ENCODE measurements at regions not wholly inside any gene's neighbourhood (a gene's known extent, or its start where the extent isn't known, plus 50 kb on each side); places are given as distances from the start of the nearest gene placed in this dataset.
"Not testable (repeated sequence)": the region's sequence is repeated elsewhere in the genome, so short reads cannot be mapped to it uniquely, and the experiment has no call there.

DNA sequence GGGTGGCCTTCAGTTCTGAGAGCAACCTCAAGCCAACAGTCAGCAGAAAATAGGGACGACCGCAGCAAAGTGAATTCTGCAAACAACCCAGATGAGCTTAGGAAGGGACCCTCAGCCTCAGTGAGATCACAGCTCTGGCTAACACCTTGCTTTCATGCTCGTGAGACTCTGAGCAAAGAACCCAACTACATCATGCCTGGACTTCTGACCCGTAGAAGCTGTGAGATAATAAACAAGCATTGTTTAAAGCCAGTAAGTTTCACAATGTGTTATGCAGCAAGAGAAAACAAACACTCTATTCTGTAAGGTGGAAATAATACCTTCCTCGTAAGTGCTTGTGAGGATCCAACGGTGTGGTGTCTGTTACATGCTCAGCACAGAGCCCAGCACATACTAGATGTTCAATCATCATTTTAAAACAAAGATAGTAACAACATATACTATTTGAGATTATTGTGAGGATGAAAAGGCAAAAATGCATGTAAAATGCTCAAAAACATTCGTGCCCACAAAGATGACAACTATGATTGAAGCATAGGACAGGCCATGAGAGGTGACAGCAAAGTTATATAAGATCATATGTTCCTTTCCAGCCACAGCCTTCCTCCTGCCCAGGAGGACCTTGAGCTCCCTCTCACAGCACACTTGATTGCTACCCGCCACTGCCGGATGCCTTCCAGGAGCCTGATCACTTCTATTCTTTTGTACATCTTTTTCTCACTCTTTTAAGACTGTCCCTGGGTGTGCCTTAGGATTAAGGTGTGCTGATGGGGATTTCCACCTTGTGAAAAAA, 433.3 kb downstream of the BUD13 start:
- no peak for DNase-seq (ENCODE audit: low spot score)
- Histone ChIP-seq H3K27ac (no peak overlapping the region), H3K4me3 (no peak overlapping the region), H3K9me3 (no peaks in the 10 kb centered on the region), H3K36me3 (no peaks in the 10 kb centered on the region), H3K27me3 (replicated peaks; ENCODE audit: insufficient read depth) (peaks cover 2% of the 10 kb centered on the region), H3K4me1 (replicated peaks) (no peaks in the 10 kb centered on the region)
- 41% methylated on average over 9 of the region's 9 CpGs for WGBS
- intact Hi-C loops (cut with DNase I), result no loop called here
- TF ChIP-seq POLR2AphosphoS5 (IDR thresholded peaks at IDR 0.05) (no peak), POLR2A (IDR thresholded peaks at IDR 0.05) (no peak)
- TF ChIP-seq, protein P1, sequence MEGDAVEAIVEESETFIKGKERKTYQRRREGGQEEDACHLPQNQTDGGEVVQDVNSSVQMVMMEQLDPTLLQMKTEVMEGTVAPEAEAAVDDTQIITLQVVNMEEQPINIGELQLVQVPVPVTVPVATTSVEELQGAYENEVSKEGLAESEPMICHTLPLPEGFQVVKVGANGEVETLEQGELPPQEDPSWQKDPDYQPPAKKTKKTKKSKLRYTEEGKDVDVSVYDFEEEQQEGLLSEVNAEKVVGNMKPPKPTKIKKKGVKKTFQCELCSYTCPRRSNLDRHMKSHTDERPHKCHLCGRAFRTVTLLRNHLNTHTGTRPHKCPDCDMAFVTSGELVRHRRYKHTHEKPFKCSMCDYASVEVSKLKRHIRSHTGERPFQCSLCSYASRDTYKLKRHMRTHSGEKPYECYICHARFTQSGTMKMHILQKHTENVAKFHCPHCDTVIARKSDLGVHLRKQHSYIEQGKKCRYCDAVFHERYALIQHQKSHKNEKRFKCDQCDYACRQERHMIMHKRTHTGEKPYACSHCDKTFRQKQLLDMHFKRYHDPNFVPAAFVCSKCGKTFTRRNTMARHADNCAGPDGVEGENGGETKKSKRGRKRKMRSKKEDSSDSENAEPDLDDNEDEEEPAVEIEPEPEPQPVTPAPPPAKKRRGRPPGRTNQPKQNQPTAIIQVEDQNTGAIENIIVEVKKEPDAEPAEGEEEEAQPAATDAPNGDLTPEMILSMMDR (IDR thresholded peaks at IDR 0.05), result no peak

DNA sequence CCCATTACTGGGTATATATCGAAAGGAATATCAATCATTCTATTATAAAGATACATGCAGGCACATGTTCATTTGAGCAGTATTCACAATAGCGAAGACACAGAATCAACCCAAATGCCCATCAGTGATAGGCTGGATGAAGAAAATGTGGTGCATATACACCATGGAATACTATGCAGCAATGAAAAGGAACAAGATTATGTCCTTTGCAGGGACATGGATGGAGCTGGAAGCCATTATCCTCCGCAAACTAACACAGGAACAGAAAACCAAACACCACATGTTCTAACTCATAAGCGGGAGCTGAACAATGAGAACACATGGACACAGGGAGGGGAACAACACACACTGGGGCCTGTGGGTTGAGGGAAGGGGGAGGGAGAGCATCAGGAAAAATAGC, 434.3 kb downstream of the BUD13 start:
- H3K4me1 ChIP-seq (replicated peaks); H3K36me3 ChIP-seq; intact Hi-C loops (cut with DNase I); H3K9me3 ChIP-seq; H3K4me3 ChIP-seq; H3K27me3 ChIP-seq (replicated peaks; ENCODE audit: insufficient read depth); DNase-seq (ENCODE audit: low spot score); H3K27ac ChIP-seq: not testable (repeated sequence)
- 98% methylated on average over 4 of the region's 4 CpGs for WGBS

DNA sequence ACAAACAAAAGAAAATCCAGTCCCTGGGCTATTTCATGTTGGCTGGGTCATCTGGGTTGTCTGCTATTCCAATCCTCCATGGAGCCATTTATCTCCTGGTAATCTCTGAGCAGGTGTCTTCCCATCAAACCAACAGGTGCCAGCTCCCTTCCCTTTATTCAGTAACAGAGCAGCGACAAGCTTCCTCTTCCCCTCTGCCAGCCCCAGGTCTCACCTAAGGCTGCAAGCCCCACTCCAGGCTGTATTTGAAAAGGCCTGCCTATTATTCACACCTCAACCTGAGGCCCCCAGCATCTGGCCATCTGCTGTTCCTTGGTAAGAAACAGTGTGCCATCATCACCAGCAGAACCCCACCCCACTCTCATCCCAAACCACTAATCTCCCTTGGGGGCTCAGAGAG, 436.2 kb downstream of the BUD13 start:
- DNase-seq (ENCODE audit: low spot score), result no peak
- WGBS, result 63% methylated on average over 1 of the region's 1 CpG

DNA sequence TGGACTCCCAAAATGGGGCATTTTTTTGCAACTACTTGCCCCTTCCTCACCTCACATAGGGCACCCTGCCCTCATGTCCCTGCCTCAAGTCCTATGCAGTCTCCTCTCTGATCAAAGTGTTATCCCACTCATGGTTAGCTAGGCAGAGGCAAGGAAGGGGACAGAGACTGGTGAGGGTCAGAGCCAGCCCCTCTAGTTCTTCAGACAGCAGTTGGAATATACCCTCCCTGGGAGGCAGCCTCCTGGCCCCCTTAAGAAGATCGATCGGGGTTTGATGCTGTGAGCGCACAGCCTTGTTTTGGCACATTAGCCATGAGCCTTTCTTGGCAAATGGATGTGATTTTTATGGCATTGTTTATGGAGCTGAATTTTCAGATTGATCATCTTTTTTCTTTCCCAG, 436.9 kb downstream of the BUD13 start:
- Histone ChIP-seq H3K27ac (no peak overlapping the region), H3K4me1 (replicated peaks) (no peaks in the 10 kb centered on the region), H3K9me3 (no peaks in the 10 kb centered on the region), H3K4me3 (no peak overlapping the region), H3K27me3 (replicated peaks; ENCODE audit: insufficient read depth) (no peaks in the 10 kb centered on the region), H3K36me3 (no peaks in the 10 kb centered on the region)
- TF ChIP-seq, protein P1 (IDR thresholded peaks at IDR 0.05), result no peak
- TF ChIP-seq POLR2AphosphoS5 (IDR thresholded peaks at IDR 0.05) (no peak), POLR2A (IDR thresholded peaks at IDR 0.05) (no peak)
- intact Hi-C loops (cut with DNase I), result no loop called here
- WGBS, result 85% methylated on average over 3 of the region's 3 CpGs
- DNase-seq (ENCODE audit: low spot score), result no peak

More for the DNA sequence above, 436.2 kb downstream of the BUD13 start:
- Histone ChIP-seq H3K9me3 (no peaks in the 10 kb centered on the region), H3K4me1 (replicated peaks) (no peaks in the 10 kb centered on the region), H3K27ac (no peak overlapping the region), H3K27me3 (replicated peaks; ENCODE audit: insufficient read depth) (no peaks in the 10 kb centered on the region), H3K36me3 (no peaks in the 10 kb centered on the region), H3K4me3 (no peak overlapping the region)
- intact Hi-C loops (cut with DNase I), result no loop called here
- no peak for TF ChIP-seq POLR2A (IDR thresholded peaks at IDR 0.05)

DNA sequence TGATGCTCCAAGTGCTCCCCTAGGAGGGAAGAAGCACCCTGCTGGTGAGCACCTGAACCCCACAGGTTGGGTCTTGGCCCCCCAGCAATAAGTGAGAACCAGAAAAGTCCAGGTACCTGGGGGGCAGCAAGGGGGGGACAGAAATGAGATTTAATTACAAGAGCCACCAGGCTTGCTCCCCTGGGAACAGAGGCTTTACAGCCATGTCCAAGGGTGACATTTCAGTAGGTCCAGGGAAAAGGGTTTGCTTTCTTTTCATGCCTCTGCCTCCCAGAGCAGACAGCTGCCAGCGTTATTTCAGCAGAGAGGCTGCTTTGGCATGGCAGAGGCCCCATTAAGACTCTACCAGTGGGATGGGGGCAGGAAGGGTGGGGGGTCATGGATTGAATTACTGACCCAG, 437.7 kb downstream of the BUD13 start:
- DNase-seq (ENCODE audit: low spot score), result no peak
- Histone ChIP-seq H3K36me3 (no peaks in the 10 kb centered on the region), H3K4me1 (replicated peaks) (no peaks in the 10 kb centered on the region), H3K27me3 (replicated peaks; ENCODE audit: insufficient read depth) (no peaks in the 10 kb centered on the region), H3K9me3 (no peaks in the 10 kb centered on the region), H3K27ac (no peak overlapping the region), H3K4me3 (no peak overlapping the region)
- intact Hi-C loops (cut with DNase I), result no loop called here
- WGBS, result 55% methylated on average over 1 of the region's 1 CpG
- TF ChIP-seq, protein P1 (IDR thresholded peaks at IDR 0.05), result no peak
- TF ChIP-seq POLR2AphosphoS5 (IDR thresholded peaks at IDR 0.05) (no peak), POLR2A (IDR thresholded peaks at IDR 0.05) (no peak)

DNA sequence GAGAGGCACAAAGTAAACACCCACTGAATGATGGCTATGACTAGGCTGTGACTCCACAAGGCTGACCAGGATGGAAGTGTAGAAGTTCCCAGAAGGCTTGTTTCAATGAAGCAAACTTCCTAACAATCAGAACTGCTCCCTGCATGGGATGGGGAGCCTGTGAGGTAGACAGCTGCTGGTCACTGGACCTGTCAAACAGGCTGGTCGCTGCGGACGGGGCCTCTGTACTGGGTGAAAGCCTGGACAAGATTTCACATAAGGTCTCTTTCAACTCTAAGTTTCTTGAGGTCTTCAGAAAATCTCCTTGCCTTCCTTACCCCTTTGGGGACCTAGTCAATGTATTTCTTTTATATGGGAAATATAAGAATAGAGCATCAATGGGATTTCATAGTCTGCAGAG, 438.2 kb downstream of the BUD13 start:
- Histone ChIP-seq H3K9me3 (no peaks in the 10 kb centered on the region), H3K27me3 (replicated peaks; ENCODE audit: insufficient read depth) (no peaks in the 10 kb centered on the region), H3K4me3 (no peak overlapping the region), H3K36me3 (no peaks in the 10 kb centered on the region), H3K4me1 (replicated peaks) (no peaks in the 10 kb centered on the region), H3K27ac (no peak overlapping the region)
- TF ChIP-seq POLR2A (IDR thresholded peaks at IDR 0.05), result no peak
- TF ChIP-seq, protein P1 (IDR thresholded peaks at IDR 0.05), result no peak
- no peak for TF ChIP-seq POLR2AphosphoS5 (IDR thresholded peaks at IDR 0.05)
- intact Hi-C loops (cut with DNase I), result no loop called here
- WGBS, result 61% methylated on average over 3 of the region's 3 CpGs
- no peak for DNase-seq (ENCODE audit: low spot score)

All from prostate gland (tissue), 2 donors.